Natural killer cell (primary cell): ENCODE measurements at regions not wholly inside any gene's neighbourhood (a gene's known extent, or its start where the extent isn't known, plus 50 kb on each side); places are given as distances from the start of the nearest gene placed in this dataset.

Source experiments
- ATAC-seq, 3 donors: fragments of 150-1000 bp in 2 of 3; fragments of 200-7000 bp in 1 of 3; cut with Tn5 transposase; 1 replicate in 1 of 3; 2 replicates in 2 of 3; pipeline ENCODE4 v1.10.0; 2021; ENCODE audit warnings: mild to moderate bottlenecking in 2 of 3, moderate library complexity in 2 of 3
- DNase-seq, 2 donors: peaks; one replicate each; pipeline versions ENCODE4 v3.0.0 to v3.0.0-alpha.2; 2013 to 2021; ENCODE audit warnings: mixed read lengths in 1 of 2
- H3K27ac ChIP-seq: one replicate; pipeline ENCODE4 v1.5.1; 2013; ENCODE audit warnings: mild to moderate bottlenecking, low read length
- H3K27me3 ChIP-seq: one replicate; pipeline ENCODE4 v1.6.1; 2013; ENCODE audit warnings: low read length; ENCODE audit not compliant: control insufficient read depth, insufficient read depth
- H3K36me3 ChIP-seq: one replicate; pipeline ENCODE4 v1.6.1; 2013; ENCODE audit warnings: low read length; ENCODE audit not compliant: control insufficient read depth, insufficient read depth
- H3K4me1 ChIP-seq: one replicate; pipeline ENCODE4 v1.6.1; 2013; ENCODE audit warnings: low read length; ENCODE audit not compliant: control insufficient read depth, insufficient read depth
- H3K4me3 ChIP-seq: one replicate; pipeline ENCODE4 v1.5.1; 2013; ENCODE audit warnings: low read length
- H3K9me3 ChIP-seq: one replicate; pipeline ENCODE4 v1.6.1; 2013; ENCODE audit warnings: low read length; ENCODE audit not compliant: control insufficient read depth, insufficient read depth
- H3K27ac Mint-ChIP-seq, 2 donors: one replicate each; pipeline ENCODE4 v1.8.0; 2022; ENCODE audit warnings: mild to moderate bottlenecking in 2 of 2, mixed read lengths in 2 of 2, moderate library complexity in 1 of 2
- H3K27me3 Mint-ChIP-seq, 2 donors: one replicate each; pipeline ENCODE4 v1.8.0; 2022; ENCODE audit warnings: low read depth in 2 of 2, mixed read lengths in 2 of 2
- H3K36me3 Mint-ChIP-seq: one replicate; pipeline ENCODE4 v1.8.0; 2022; ENCODE audit warnings: mixed read lengths
- H3K4me1 Mint-ChIP-seq, 2 donors: one replicate each; pipeline ENCODE4 v1.8.0; 2022; ENCODE audit warnings: mixed read lengths in 2 of 2
- H3K4me3 Mint-ChIP-seq: one replicate; pipeline ENCODE4 v1.8.0; 2022; ENCODE audit warnings: mild to moderate bottlenecking, moderate library complexity, mixed read lengths
- H3K9me3 Mint-ChIP-seq, 2 donors: one replicate each; pipeline ENCODE4 v1.8.0; 2022; ENCODE audit warnings: mixed read lengths in 2 of 2
- CTCF ChIP-seq: fragments of 200-600 bp; IDR thresholded peaks from one replicate; pipeline ENCODE4 v1.8.0; 2022; ENCODE audit warnings: antibody characterized with exemption
- WGBS: methylation state at CpG from one replicate; pipeline ENCODE4 v1.1.7; 2013; ENCODE audit warnings: missing lambda C conversion rate; ENCODE audit not compliant: insufficient coverage; 5-methylcytosine and 5-hydroxymethylcytosine counted together
- intact Hi-C: fragments of 100-400 bp; cut with micrococcal nuclease; formaldehyde crosslinking; loops from one replicate; pipeline ENCODE4 v1.14.2; 2022

- H3K4me3 ChIP-seq = no peak overlapping the region
- no peaks in the 10 kb centered on the region for H3K36me3 ChIP-seq
- H3K4me3 Mint-ChIP-seq = no peak overlapping the region
- H3K4me1 ChIP-seq = no peaks in the 10 kb centered on the region
- H3K27ac Mint-ChIP-seq = no peak overlapping the region
- no peaks in the 10 kb centered on the region for H3K9me3 Mint-ChIP-seq
- H3K27ac ChIP-seq = no peak overlapping the region
- peak in 1 of 2 donors; percentile 19 for DNase-seq
- intact Hi-C loops = no loop called here
- WGBS = 36% methylated on average over 8 of the region's 8 CpGs
- no peaks in the 10 kb centered on the region for H3K27me3 ChIP-seq
- TF ChIP-seq CTCF = peak; percentile 16
- H3K27me3 Mint-ChIP-seq = peaks cover 0 to 16% of the 10 kb centered on the region in 2 donors
- no peaks in the 10 kb centered on the region for H3K9me3 ChIP-seq
- no peaks in the 10 kb centered on the region for H3K36me3 Mint-ChIP-seq
- no peaks in the 10 kb centered on the region for H3K4me1 Mint-ChIP-seq
- ATAC-seq = peak in 1 of 3 donors; percentile 73
These were observed 562.2 kb downstream of the ZIC3 start for GRCh38 chrX:138128027-138128671.

GRCh38 chrX:138150709-138151108, 560.8 kb downstream of the FGF13 start:
- TF ChIP-seq CTCF = no peak
- DNase-seq (no peak), ATAC-seq (no peak)
- 60% methylated on average over 1 of the region's 2 CpGs for WGBS
- intact Hi-C loops = no loop called here
- Mint-ChIP-seq H3K9me3 (no peaks in the 10 kb centered on the region), H3K36me3 (no peaks in the 10 kb centered on the region), H3K4me3 (no peak overlapping the region), H3K27ac (no peak overlapping the region), H3K27me3 (no peaks in the 10 kb centered on the region), H3K4me1 (no peaks in the 10 kb centered on the region)
- Histone ChIP-seq H3K36me3 (no peaks in the 10 kb centered on the region), H3K4me3 (no peak overlapping the region), H3K4me1 (no peaks in the 10 kb centered on the region), H3K9me3 (no peaks in the 10 kb centered on the region), H3K27me3 (no peaks in the 10 kb centered on the region), H3K27ac (no peak overlapping the region)

GRCh38 chrX:138157850-138158249, 553.7 kb downstream of the FGF13 start:
- no peaks in the 10 kb centered on the region for H3K9me3 Mint-ChIP-seq
- H3K36me3 ChIP-seq = no peaks in the 10 kb centered on the region
- no peaks in the 10 kb centered on the region for H3K4me1 ChIP-seq
- H3K4me3 ChIP-seq = no peak overlapping the region
- no peak overlapping the region for H3K4me3 Mint-ChIP-seq
- TF ChIP-seq CTCF = no peak
- intact Hi-C loops = no loop called here
- H3K27ac ChIP-seq = no peak overlapping the region
- H3K27ac Mint-ChIP-seq = no peak overlapping the region
- WGBS = 36% methylated on average over 1 of the region's 2 CpGs
- no peaks in the 10 kb centered on the region for H3K9me3 ChIP-seq
- no peaks in the 10 kb centered on the region for H3K27me3 ChIP-seq
- no peaks in the 10 kb centered on the region for H3K27me3 Mint-ChIP-seq
- ATAC-seq = no peak
- DNase-seq = no peak
- H3K36me3 Mint-ChIP-seq = no peaks in the 10 kb centered on the region
- H3K4me1 Mint-ChIP-seq = no peaks in the 10 kb centered on the region

- no peaks in the 10 kb centered on the region for H3K27me3 Mint-ChIP-seq
- intact Hi-C loops = no loop called here
These were observed 519.5 kb downstream of the FGF13 start for GRCh38 chrX:138191998-138192397.

More at GRCh38 chrX:138191998-138192397, 519.5 kb downstream of the FGF13 start:
- H3K27me3 ChIP-seq = no peaks in the 10 kb centered on the region
- DNase-seq (no peak), ATAC-seq (no peak)
- no peaks in the 10 kb centered on the region for H3K36me3 ChIP-seq
- H3K27ac ChIP-seq = no peak overlapping the region
- peaks cover 0 to 4% of the 10 kb centered on the region in 2 donors for H3K9me3 Mint-ChIP-seq
- no peaks in the 10 kb centered on the region for H3K36me3 Mint-ChIP-seq
- H3K27ac Mint-ChIP-seq = no peak overlapping the region
- H3K4me1 Mint-ChIP-seq = no peaks in the 10 kb centered on the region
- no peaks in the 10 kb centered on the region for H3K4me1 ChIP-seq
- no peak overlapping the region for H3K4me3 Mint-ChIP-seq
- TF ChIP-seq CTCF = no peak
- no peak overlapping the region for H3K4me3 ChIP-seq
- WGBS = no CpG with 5 or more reads among the region's 1 CpG
- H3K9me3 ChIP-seq = no peaks in the 10 kb centered on the region
